ENCODE measurements at regions not wholly inside any gene's neighbourhood (a gene's known extent, or its start where the extent isn't known, plus 50 kb on each side); places are given as distances from the start of the nearest gene placed in this dataset.

- no peak for DNase-seq (ENCODE audit: low spot score)
- intact Hi-C loops (cut with DNase I) = no loop called here
Observed at GRCh38 chr6:14676977-14677781, 559.6 kb downstream of the CD83 start.

GRCh38 chr6:14681699-14682487, 564.0 kb upstream of the JARID2 start:
- intact Hi-C loops (cut with DNase I) = no loop called here
- no peak for DNase-seq (ENCODE audit: low spot score)

GRCh38 chr6:14682812-14683211, 563.1 kb upstream of the JARID2 start:
- no peak for DNase-seq (ENCODE audit: low spot score)
- intact Hi-C loops (cut with DNase I) = no loop called here

- no peak for DNase-seq (ENCODE audit: low spot score)
- intact Hi-C loops (cut with DNase I) = no loop called here
Observed at GRCh38 chr6:14689639-14690038, 556.2 kb upstream of the JARID2 start.

GRCh38 chr6:14690120-14691056, 555.5 kb upstream of the JARID2 start:
- no peak for DNase-seq (ENCODE audit: low spot score)
- intact Hi-C loops (cut with DNase I) = no loop called here

- intact Hi-C loops (cut with DNase I) = no loop called here
- DNase-seq (ENCODE audit: low spot score) = no peak
Observed at GRCh38 chr6:14692208-14692607, 553.7 kb upstream of the JARID2 start.

GRCh38 chr6:14693301-14694192, 552.3 kb upstream of the JARID2 start:
- DNase-seq (ENCODE audit: low spot score) = no peak
- intact Hi-C loops (cut with DNase I) = no loop called here

- DNase-seq (ENCODE audit: low spot score) = no peak
- intact Hi-C loops (cut with DNase I) = no loop called here
Observed at GRCh38 chr6:14694308-14694707, 551.6 kb upstream of the JARID2 start.

GRCh38 chr6:14695579-14695978, 550.3 kb upstream of the JARID2 start:
- no peak for DNase-seq (ENCODE audit: low spot score)
- intact Hi-C loops (cut with DNase I) = no loop called here

GRCh38 chr6:14696367-14696766, 549.5 kb upstream of the JARID2 start:
- intact Hi-C loops (cut with DNase I) = no loop called here
- no peak for DNase-seq (ENCODE audit: low spot score)

GRCh38 chr6:14697427-14697826, 548.4 kb upstream of the JARID2 start:
- no peak for DNase-seq (ENCODE audit: low spot score)
- intact Hi-C loops (cut with DNase I) = no loop called here

GRCh38 chr6:14699803-14700601, 545.9 kb upstream of the JARID2 start:
- no peak for DNase-seq (ENCODE audit: low spot score)
- intact Hi-C loops (cut with DNase I) = no loop called here

GRCh38 chr6:14701946-14702345, 543.9 kb upstream of the JARID2 start:
- intact Hi-C loops (cut with DNase I) = no loop called here
- no peak for DNase-seq (ENCODE audit: low spot score)

GRCh38 chr6:14702678-14703077, 543.2 kb upstream of the JARID2 start:
- intact Hi-C loops (cut with DNase I) = no loop called here
- no peak for DNase-seq (ENCODE audit: low spot score)

GRCh38 chr6:14703586-14703985, 542.3 kb upstream of the JARID2 start:
- DNase-seq (ENCODE audit: low spot score) = no peak
- intact Hi-C loops (cut with DNase I) = no loop called here

GRCh38 chr6:14704383-14705271, 541.2 kb upstream of the JARID2 start:
- intact Hi-C loops (cut with DNase I) = loop anchor here (5.0 kb wide), 1 partner anchor 492 kb away; no protein-coding TSS in a partner anchor
- no peak for DNase-seq (ENCODE audit: low spot score)

- intact Hi-C loops (cut with DNase I) = loop anchor here (5.0 kb wide), 1 partner anchor 494 kb away; no protein-coding TSS in a partner anchor
- DNase-seq (ENCODE audit: low spot score) = no peak
Observed at GRCh38 chr6:14705841-14706377, 540.0 kb upstream of the JARID2 start.

Measured in cardiac septum (tissue), 1 donor.